WTC11 (cell line): ENCODE measurements at regions not wholly inside any gene's neighbourhood (a gene's known extent, or its start where the extent isn't known, plus 50 kb on each side); places are given as distances from the start of the nearest gene placed in this dataset.

Experiments
- CREB1 ChIP-seq: sonication (generic); formaldehyde crosslinking; IDR thresholded peaks from 2 replicates; pipeline ENCODE4 v1.8.0; 2023; ENCODE audit warnings: mild to moderate bottlenecking, missing genetic modification reagents
- CTCF ChIP-seq: fragments of 200-600 bp; IDR thresholded peaks from 2 replicates; pipeline ENCODE4 v1.8.0; 2022; ENCODE audit warnings: antibody characterized with exemption
- FOXJ3 ChIP-seq: sonication (generic); formaldehyde crosslinking; IDR thresholded peaks from 2 replicates; pipeline ENCODE4 v1.9.0; 2021; ENCODE audit warnings: missing genetic modification reagents, mild to moderate bottlenecking, borderline replicate concordance
- FOXP1 ChIP-seq: sonication (generic); formaldehyde crosslinking; IDR thresholded peaks from 2 replicates; pipeline ENCODE4 v1.8.0; 2022; ENCODE audit warnings: missing genetic modification reagents, mild to moderate bottlenecking, moderate library complexity, borderline replicate concordance
- FOXP4 ChIP-seq: sonication (generic); formaldehyde crosslinking; IDR thresholded peaks from 2 replicates; pipeline ENCODE4 v1.8.0; 2022; ENCODE audit warnings: mild to moderate bottlenecking, missing genetic modification reagents
- GABPB1 ChIP-seq: sonication (generic); formaldehyde crosslinking; IDR thresholded peaks from 2 replicates; pipeline ENCODE4 v1.8.1; 2023; ENCODE audit warnings: mild to moderate bottlenecking, missing genetic modification reagents
- ZNF121 ChIP-seq: sonication (generic); formaldehyde crosslinking; IDR thresholded peaks from 2 replicates; pipeline ENCODE4 v1.8.0; 2023; ENCODE audit warnings: missing genetic modification reagents

- no peak for TF ChIP-seq CTCF
- no peak for TF ChIP-seq CREB1 (CRISPR knock-in tag)
- TF ChIP-seq FOXP4, result no peak
- no peak for TF ChIP-seq ZNF121 (CRISPR knock-in tag)
- TF ChIP-seq FOXP1, result no peak
- no peak for TF ChIP-seq FOXJ3
- TF ChIP-seq GABPB1 (CRISPR knock-in tag), result no peak
These were observed 1771.3 kb upstream of the LRRTM1 start for GRCh38 chr2:82075875-82076274.
